ENCODE measurements at regions not wholly inside any gene's neighbourhood (a gene's known extent, or its start where the extent isn't known, plus 50 kb on each side); places are given as distances from the start of the nearest gene placed in this dataset.

- DNase-seq: no peak
Observed at GRCh38 chr15:72916897-72917296, 133.3 kb upstream of the ADPGK start.

DNA sequence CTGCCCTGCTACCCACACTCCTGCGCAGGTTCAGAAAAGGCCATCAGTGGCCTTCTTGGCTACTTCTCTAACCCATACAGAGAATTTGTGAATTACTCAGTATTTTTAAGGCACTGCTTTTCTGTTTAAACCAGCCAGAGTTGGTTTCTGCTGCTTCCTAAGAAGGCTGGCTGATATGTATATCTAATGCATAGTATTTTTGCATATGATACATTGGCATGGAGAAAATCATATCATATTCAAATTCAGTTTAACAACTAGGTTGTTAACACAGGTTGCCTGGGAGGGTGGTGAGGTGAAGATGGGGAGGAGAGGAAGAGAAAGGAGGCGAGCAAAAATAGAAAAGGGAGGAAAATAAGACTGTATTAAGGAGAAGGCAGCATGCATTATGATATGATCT, 132.8 kb upstream of the ADPGK start:
- no peak for ATAC-seq
- TF ChIP-seq CTCF (IDR thresholded peaks at IDR 0.05 in 4 of 5, conservative IDR thresholded peaks at IDR 0.05 in 1 of 5) (no peak), POLR2A (IDR thresholded peaks at IDR 0.05) (no peak)

More at GRCh38 chr15:72916897-72917296, 133.3 kb upstream of the ADPGK start:
- H3K36me3 ChIP-seq: no peaks in the 10 kb centered on the region
- TF ChIP-seq POLR2A (IDR thresholded peaks at IDR 0.05) (no peak), CTCF (IDR thresholded peaks at IDR 0.05 in 4 of 5, conservative IDR thresholded peaks at IDR 0.05 in 1 of 5) (no peak)
- intact Hi-C loops (cut with DNase I; ENCODE audit: low total_unique reads) (no loop called here), in situ Hi-C loops (cut with MboI; ENCODE audit: low sequenced_read_pairs in 4 of 4) (no loop called here)
- no peaks in the 10 kb centered on the region for H3K4me1 ChIP-seq
- no peak overlapping the region for H3K4me3 ChIP-seq
- no peak overlapping the region for H3K27ac ChIP-seq
- H3K9me3 ChIP-seq: no peaks in the 10 kb centered on the region
- no peak for ATAC-seq
- no peaks in the 10 kb centered on the region for H3K27me3 ChIP-seq

DNA sequence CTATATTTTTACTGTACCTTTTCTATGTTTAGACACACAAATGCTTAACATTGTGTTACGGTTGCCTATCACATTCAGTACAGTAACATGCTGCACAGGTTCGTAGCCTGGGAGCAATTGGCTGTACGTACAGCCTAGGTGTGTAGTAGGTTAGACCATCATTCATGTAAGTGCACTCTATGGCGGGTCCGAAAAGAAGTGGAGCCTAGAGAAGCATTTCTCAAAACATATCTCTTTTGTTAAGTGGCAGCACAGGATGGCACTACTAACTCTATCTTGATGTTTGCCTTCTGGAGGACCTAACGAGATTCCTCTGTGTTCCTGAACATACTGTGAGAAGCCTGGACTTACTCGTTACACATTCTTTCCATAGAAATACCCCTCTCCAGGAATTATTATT, 132.3 kb upstream of the ADPGK start:
- no peaks in the 10 kb centered on the region for H3K9me3 ChIP-seq
- no peak overlapping the region for H3K27ac ChIP-seq
- intact Hi-C loops (cut with DNase I; ENCODE audit: low total_unique reads): no loop called here
- ATAC-seq (no peak), DNase-seq (no peak)
- H3K27me3 ChIP-seq: no peaks in the 10 kb centered on the region
- TF ChIP-seq POLR2A (IDR thresholded peaks at IDR 0.05): no peak
- TF ChIP-seq CTCF (IDR thresholded peaks at IDR 0.05 in 4 of 5, conservative IDR thresholded peaks at IDR 0.05 in 1 of 5): no peak
- H3K4me3 ChIP-seq: no peak overlapping the region
- in situ Hi-C loops (cut with MboI; ENCODE audit: low sequenced_read_pairs in 4 of 4): no loop called here
- H3K4me1 ChIP-seq: no peaks in the 10 kb centered on the region
- no peaks in the 10 kb centered on the region for H3K36me3 ChIP-seq

More for the DNA sequence above, 132.8 kb upstream of the ADPGK start:
- Histone ChIP-seq H3K9me3 (no peaks in the 10 kb centered on the region), H3K27me3 (no peaks in the 10 kb centered on the region), H3K4me1 (no peaks in the 10 kb centered on the region), H3K36me3 (no peaks in the 10 kb centered on the region), H3K4me3 (no peak overlapping the region), H3K27ac (no peak overlapping the region)
- in situ Hi-C loops (cut with MboI; ENCODE audit: low sequenced_read_pairs in 4 of 4): no loop called here
- intact Hi-C loops (cut with DNase I; ENCODE audit: low total_unique reads): no loop called here
- no peak for DNase-seq

GRCh38 chr15:72912996-72913395, 129.4 kb upstream of the ADPGK start:
- Histone ChIP-seq H3K36me3 (no peaks in the 10 kb centered on the region), H3K9me3 (no peaks in the 10 kb centered on the region), H3K4me1 (no peaks in the 10 kb centered on the region), H3K4me3 (no peak overlapping the region), H3K27me3 (no peaks in the 10 kb centered on the region), H3K27ac (no peak overlapping the region)
- intact Hi-C loops (cut with DNase I; ENCODE audit: low total_unique reads) (no loop called here), in situ Hi-C loops (cut with MboI; ENCODE audit: low sequenced_read_pairs in 4 of 4) (no loop called here)
- DNase-seq (no peak), ATAC-seq (no peak)
- TF ChIP-seq POLR2A (IDR thresholded peaks at IDR 0.05): no peak
- no peak for TF ChIP-seq CTCF (IDR thresholded peaks at IDR 0.05 in 4 of 5, conservative IDR thresholded peaks at IDR 0.05 in 1 of 5)

- no peaks in the 10 kb centered on the region for H3K27me3 ChIP-seq
- no peak for ATAC-seq
Observed at GRCh38 chr15:72912121-72912520, 128.6 kb upstream of the ADPGK start.

More at GRCh38 chr15:72912121-72912520, 128.6 kb upstream of the ADPGK start:
- Histone ChIP-seq H3K4me3 (no peak overlapping the region), H3K27ac (no peak overlapping the region), H3K9me3 (no peaks in the 10 kb centered on the region), H3K36me3 (no peaks in the 10 kb centered on the region), H3K4me1 (no peaks in the 10 kb centered on the region)
- TF ChIP-seq POLR2A (IDR thresholded peaks at IDR 0.05): no peak
- TF ChIP-seq CTCF (IDR thresholded peaks at IDR 0.05 in 4 of 5, conservative IDR thresholded peaks at IDR 0.05 in 1 of 5): no peak
- intact Hi-C loops (cut with DNase I; ENCODE audit: low total_unique reads): no loop called here
- in situ Hi-C loops (cut with MboI; ENCODE audit: low sequenced_read_pairs in 4 of 4): no loop called here
- DNase-seq: no peak
